ENCODE measurements at regions not wholly inside any gene's neighbourhood (a gene's known extent, or its start where the extent isn't known, plus 50 kb on each side); places are given as distances from the start of the nearest gene placed in this dataset.

GRCh38 chr5:173833196-173833985 is 54.8 kb upstream of the CPEB4 start:
- H3K4me1 ChIP-seq (ENCODE audit: control insufficient read depth, insufficient read depth, low read length) = no peaks in the 10 kb centered on the region
- no peak for TF ChIP-seq CTCF (IDR thresholded peaks at IDR 0.05)
- H3K27me3 ChIP-seq (ENCODE audit: control insufficient read depth, insufficient read depth, low read length) = no peaks in the 10 kb centered on the region
- intact Hi-C loops (cut with micrococcal nuclease) = no loop called here
- no peaks in the 10 kb centered on the region for H3K9me3 Mint-ChIP-seq
- H3K27ac ChIP-seq (ENCODE audit: low read length) = no peak overlapping the region
- no peaks in the 10 kb centered on the region for H3K36me3 Mint-ChIP-seq
- WGBS (ENCODE audit: insufficient coverage) = 81% methylated on average over 11 of the region's 13 CpGs
- H3K27me3 Mint-ChIP-seq (ENCODE audit: low read depth in 2 of 2) = no peaks in the 10 kb centered on the region
- H3K4me3 Mint-ChIP-seq = no peak overlapping the region
- DNase-seq (no peak), ATAC-seq (no peak)
- H3K36me3 ChIP-seq (ENCODE audit: control insufficient read depth, insufficient read depth, low read length) = no peaks in the 10 kb centered on the region
- H3K4me1 Mint-ChIP-seq = no peaks in the 10 kb centered on the region
- no peaks in the 10 kb centered on the region for H3K9me3 ChIP-seq (ENCODE audit: control insufficient read depth, insufficient read depth, low read length)
- H3K27ac Mint-ChIP-seq = no peak overlapping the region
- no peak overlapping the region for H3K4me3 ChIP-seq (ENCODE audit: low read length)

- Mint-ChIP-seq H3K9me3 (no peaks in the 10 kb centered on the region), H3K4me3 (no peak overlapping the region), H3K36me3 (no peaks in the 10 kb centered on the region), H3K4me1 (no peaks in the 10 kb centered on the region), H3K27ac (no peak overlapping the region), H3K27me3 (ENCODE audit: low read depth in 2 of 2) (no peaks in the 10 kb centered on the region)
- TF ChIP-seq CTCF (IDR thresholded peaks at IDR 0.05) = no peak
- DNase-seq (no peak), ATAC-seq (no peak)
- intact Hi-C loops (cut with micrococcal nuclease) = no loop called here
- Histone ChIP-seq H3K27me3 (ENCODE audit: control insufficient read depth, insufficient read depth, low read length) (no peaks in the 10 kb centered on the region), H3K9me3 (ENCODE audit: control insufficient read depth, insufficient read depth, low read length) (no peaks in the 10 kb centered on the region), H3K4me1 (ENCODE audit: control insufficient read depth, insufficient read depth, low read length) (no peaks in the 10 kb centered on the region), H3K4me3 (ENCODE audit: low read length) (no peak overlapping the region), H3K27ac (ENCODE audit: low read length) (no peak overlapping the region), H3K36me3 (ENCODE audit: control insufficient read depth, insufficient read depth, low read length) (no peaks in the 10 kb centered on the region)
- 83% methylated on average over 7 of the region's 7 CpGs for whole genome bisulfite sequencing (ENCODE audit: insufficient coverage)
These were observed 53.9 kb upstream of the CPEB4 start for GRCh38 chr5:173834071-173834771.

- Histone ChIP-seq H3K36me3 (ENCODE audit: control insufficient read depth, insufficient read depth, low read length) (no peaks in the 10 kb centered on the region), H3K27me3 (ENCODE audit: control insufficient read depth, insufficient read depth, low read length) (no peaks in the 10 kb centered on the region), H3K27ac (ENCODE audit: low read length) (no peak overlapping the region), H3K9me3 (ENCODE audit: control insufficient read depth, insufficient read depth, low read length) (no peaks in the 10 kb centered on the region), H3K4me3 (ENCODE audit: low read length) (no peak overlapping the region), H3K4me1 (ENCODE audit: control insufficient read depth, insufficient read depth, low read length) (no peaks in the 10 kb centered on the region)
- Mint-ChIP-seq H3K4me1 (no peaks in the 10 kb centered on the region), H3K27me3 (ENCODE audit: low read depth in 2 of 2) (no peaks in the 10 kb centered on the region), H3K4me3 (no peak overlapping the region), H3K36me3 (no peaks in the 10 kb centered on the region), H3K9me3 (no peaks in the 10 kb centered on the region), H3K27ac (no peak overlapping the region)
- intact Hi-C loops (cut with micrococcal nuclease) = no loop called here
- DNase-seq = no peak
- TF ChIP-seq CTCF (IDR thresholded peaks at IDR 0.05) = no peak
- no peak for ATAC-seq
- 88% methylated on average over 3 of the region's 3 CpGs for WGBS (ENCODE audit: insufficient coverage)
These were observed 53.0 kb upstream of the CPEB4 start for GRCh38 chr5:173835131-173835530.
